HepG2 (cell line): ENCODE measurements at regions not wholly inside any gene's neighbourhood (a gene's known extent, or its start where the extent isn't known, plus 50 kb on each side); places are given as distances from the start of the nearest gene placed in this dataset.

Source experiments
- ATAC-seq: fragments of 200-7000 bp; cut with Tn5 transposase; 3 replicates; pipeline ENCODE4 v1.9.1; 2020; ENCODE audit warnings: mild to moderate bottlenecking, moderate library complexity
- BruUV-seq: library from RNA; stranded (reverse); fragments of 400-500 nt; replicated peaks from 2 replicates; lab custom pipeline; 2021; lab: Mats Ljungman, UMichigan
- CTCF ChIA-PET: fragments of 300-600 bp; formaldehyde crosslinking; extraction: SDS; loops from one replicate; lab custom pipeline; 2021; ENCODE audit warnings: low total read pairs, inconsistent platforms, low intra/inter-chr PET ratio; lab: Yijun Ruan, JAX
- POLR2A ChIA-PET: fragments of 350-600 bp; sonication (Branson Sonifier 250); formaldehyde crosslinking; loops from one replicate; lab custom pipeline; 2020; ENCODE audit warnings: antibody characterized with exemption, inconsistent platforms; lab: Yijun Ruan, JAX
- DNase-seq: peaks from one replicate; pipeline ENCODE4 v3.0.0-alpha.2; 2015; ENCODE audit warnings: low spot score
- FAIRE-seq: peaks from 3 replicates; lab custom pipeline; 2011; peaks lifted over from hg19 to GRCh38; lab: Jason Lieb, UNC
- H2AFZ ChIP-seq: one replicate; pipeline ENCODE4 v1.6.1; 2011; ENCODE audit warnings: low read length, inconsistent platforms
- H3K27ac ChIP-seq: fragments of 300-600 bp; 3 replicates; pipeline ENCODE4 v1.8.0; 2011; ENCODE audit warnings: mixed run types, mild to moderate bottlenecking, mixed read lengths, low read length, inconsistent platforms; ENCODE audit not compliant: insufficient read depth; ENCODE audit errors: extremely low read length
- H3K27me3 ChIP-seq, 2 experiments: fragments of 200-600 bp in 1 of 2; 2 replicates in 1 of 2; 3 replicates in 1 of 2; pipeline versions ENCODE4 v1.6.0 to v1.8.0; 2011; ENCODE audit warnings: low read length in 2 of 2, mild to moderate bottlenecking in 2 of 2, moderate library complexity in 2 of 2, inconsistent platforms in 1 of 2; ENCODE audit not compliant: insufficient read depth in 2 of 2, control insufficient read depth in 1 of 2
- H3K36me3 ChIP-seq, 2 experiments: fragments of 200-600 bp in 1 of 2; replicated peaks in 1 of 2; 2 replicates in 1 of 2; 3 replicates in 1 of 2; pipeline versions ENCODE4 v1.5.1 to v1.8.0; 2011; ENCODE audit warnings: low read length in 2 of 2, inconsistent platforms in 1 of 2; ENCODE audit not compliant: insufficient read depth in 2 of 2, control insufficient read depth in 1 of 2
- H3K4me1 ChIP-seq: 2 replicates; pipeline ENCODE4 v1.5.1; 2012; ENCODE audit warnings: low read length, inconsistent platforms; ENCODE audit not compliant: insufficient read depth
- H3K4me2 ChIP-seq: 2 replicates; pipeline ENCODE4 v1.6.0; 2011; ENCODE audit warnings: low read depth, low read length, inconsistent platforms
- H3K4me3 ChIP-seq, 3 experiments: fragments of 200-600 bp in 1 of 3; sonication (generic), shearing (Covaris generic) in 1 of 3; replicated peaks in 1 of 3; 2 replicates each; pipeline ENCODE4 v1.5.1; 2011 to 2016; ENCODE audit warnings: low read length in 3 of 3, inconsistent platforms in 2 of 3, low read depth in 2 of 3, mild to moderate bottlenecking in 2 of 3, control low read depth in 1 of 3, mixed read lengths in 1 of 3; ENCODE audit not compliant: insufficient read depth in 1 of 3
- H3K79me2 ChIP-seq: one replicate; pipeline ENCODE4 v1.6.1; 2011; ENCODE audit warnings: low read length, inconsistent platforms; ENCODE audit not compliant: insufficient read depth
- H3K9ac ChIP-seq: 2 replicates; pipeline ENCODE4 v1.6.0; 2011; ENCODE audit warnings: mild to moderate bottlenecking, low read depth, low read length, inconsistent platforms; ENCODE audit not compliant: insufficient read depth
- H3K9me3 ChIP-seq: 2 replicates; pipeline ENCODE4 v1.5.1; 2012; ENCODE audit warnings: mild to moderate bottlenecking, low read length
- H4K20me1 ChIP-seq: 2 replicates; pipeline ENCODE4 v1.6.0; 2011; ENCODE audit warnings: inconsistent platforms, mild to moderate bottlenecking, low read length, moderate library complexity; ENCODE audit not compliant: insufficient read depth
- CBFB ChIP-seq: sonication (generic); formaldehyde crosslinking; IDR thresholded peaks from 2 replicates; pipeline ENCODE4 v1.4.0; 2020; ENCODE audit warnings: missing genetic modification reagents
- ELF1 ChIP-seq: sonication (generic); formaldehyde crosslinking; IDR thresholded peaks from 2 replicates; pipeline ENCODE4 v1.4.0; 2020; ENCODE audit warnings: missing genetic modification reagents
- HNRNPUL1 ChIP-seq: fragments of 200-400 bp; formaldehyde crosslinking; IDR thresholded peaks from 2 replicates; pipeline ENCODE4 v1.6.1; 2017; ENCODE audit warnings: low read depth, mild to moderate bottlenecking, low read length, moderate library complexity
- KAT2B ChIP-seq: fragments of 150-350 bp; IDR thresholded peaks from 2 replicates; pipeline ENCODE4 v1.6.1; 2014; ENCODE audit warnings: low read depth, low read length, borderline replicate concordance
- MBD4 ChIP-seq: IDR thresholded peaks from 2 replicates; pipeline ENCODE4 v1.6.1; 2012; ENCODE audit warnings: low read length, inconsistent platforms, borderline replicate concordance
- NBN ChIP-seq: fragments of 450-650 bp; conservative IDR thresholded peaks from 2 replicates; pipeline ENCODE4 v1.6.1; 2017
- NR2F6 ChIP-seq, 2 experiments: IDR thresholded peaks; 2 replicates each; pipeline ENCODE4 v1.6.1; 2016; ENCODE audit warnings: antibody characterized with exemption in 1 of 2, mild to moderate bottlenecking in 1 of 2
- SMARCE1 ChIP-seq: fragments of 450-650 bp; IDR thresholded peaks from 2 replicates; pipeline ENCODE4 v1.6.1; 2017; ENCODE audit warnings: borderline replicate concordance
- SRF ChIP-seq: IDR thresholded peaks from 2 replicates; pipeline ENCODE4 v1.6.1; 2011; ENCODE audit warnings: mild to moderate bottlenecking, low read depth, low read length, moderate library complexity
- TBP ChIP-seq: sonication (generic); formaldehyde crosslinking; IDR thresholded peaks from 2 replicates; pipeline ENCODE4 v1.5.0; 2020; ENCODE audit warnings: missing genetic modification reagents
- YEATS2 ChIP-seq: sonication (generic); formaldehyde crosslinking; IDR thresholded peaks from 2 replicates; pipeline ENCODE4 v1.4.0; 2020; ENCODE audit warnings: missing genetic modification reagents, borderline replicate concordance
- ZMAT3 ChIP-seq: sonication (generic); formaldehyde crosslinking; conservative IDR thresholded peaks from 2 replicates; pipeline ENCODE4 v1.7.0; 2021; ENCODE audit warnings: missing genetic modification reagents
- ZNF30 ChIP-seq: sonication (generic); formaldehyde crosslinking; IDR thresholded peaks from 2 replicates; pipeline ENCODE4 v1.5.0; 2020; ENCODE audit warnings: mild to moderate bottlenecking, missing genetic modification reagents
- ZNF432 ChIP-seq: sonication (generic); formaldehyde crosslinking; IDR thresholded peaks from 2 replicates; pipeline ENCODE4 v1.5.0; 2020; ENCODE audit warnings: missing genetic modification reagents, mild to moderate bottlenecking, borderline replicate concordance
- ZSCAN9 ChIP-seq: IDR thresholded peaks from 2 replicates; pipeline ENCODE4 v1.6.1; 2016; ENCODE audit warnings: borderline replicate concordance
- WGBS: methylation state at CpG from one replicate; pipeline ENCODE4 v1.1.6; 2017; ENCODE audit warnings: low lambda C conversion rate; 5-methylcytosine and 5-hydroxymethylcytosine counted together
- in situ Hi-C: cut with HindIII; loops from 2 replicates; pipeline ENCODE4 v1.10.0; 2017; ENCODE audit warnings: low pct_unique_long_range_greater_than_20kb; ENCODE audit not compliant: extremely low pct_ligation_motif_present
- intact Hi-C: fragments of 100-400 bp; cut with micrococcal nuclease; formaldehyde crosslinking; loops from one replicate; pipeline ENCODE4 v1.10.0; 2022; ENCODE audit not compliant: unreplicated experiment
- TF ChIP-seq, protein P1 (sequence below): sonication (generic); formaldehyde crosslinking; IDR thresholded peaks from 2 replicates; pipeline ENCODE4 v1.4.0; 2020; ENCODE audit warnings: missing genetic modification reagents
- TF ChIP-seq, protein P2 (sequence below): sonication (generic); formaldehyde crosslinking; IDR thresholded peaks from 2 replicates; pipeline ENCODE4 v1.8.1; 2023; ENCODE audit warnings: missing genetic modification reagents, mild to moderate bottlenecking, borderline replicate concordance
- TF ChIP-seq, protein P3 (sequence below): sonication (generic); formaldehyde crosslinking; conservative IDR thresholded peaks from 2 replicates; pipeline ENCODE4 v1.8.0; 2022; ENCODE audit warnings: mild to moderate bottlenecking, moderate library complexity, missing genetic modification reagents
- TF ChIP-seq, protein P4 (sequence below): sonication (generic); formaldehyde crosslinking; IDR thresholded peaks from 2 replicates; pipeline ENCODE4 v1.4.0; 2020; ENCODE audit warnings: missing genetic modification reagents

DNA sequence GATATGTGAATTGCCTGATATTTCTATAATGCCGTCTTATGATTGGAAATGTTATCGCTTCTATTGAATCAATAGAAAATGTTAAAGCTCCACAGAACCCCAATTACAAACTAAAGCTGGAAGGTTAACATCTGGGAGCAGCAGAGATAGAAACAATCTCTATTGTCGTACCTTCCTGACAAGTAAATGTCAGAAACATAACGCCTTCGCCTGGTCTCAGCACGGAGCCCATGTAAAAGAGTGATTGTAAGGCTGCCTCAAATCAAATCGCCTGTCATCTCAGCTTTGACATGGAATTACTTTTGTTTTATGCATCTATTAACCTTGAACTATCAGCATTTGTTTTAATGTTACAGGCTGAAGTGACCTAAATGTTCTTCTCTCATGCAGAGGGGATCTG lies 885.9 kb upstream of the PIK3C3 start:
- H3K27ac ChIP-seq, result no peak overlapping the region
- CTCF ChIA-PET, result no interaction called here
- WGBS, result under 1% methylated on average over 7 of the region's 7 CpGs
- no peak for DNase-seq
- no peaks in the 10 kb centered on the region for H4K20me1 ChIP-seq
- in situ Hi-C loops (no loop called here), intact Hi-C loops (no loop called here)
- no peak for ATAC-seq
- H3K4me3 ChIP-seq, result no peak overlapping the region
- no peaks in the 10 kb centered on the region for H3K36me3 ChIP-seq
- no peaks in the 10 kb centered on the region for H3K79me2 ChIP-seq
- no TSS peak for BruUV-seq
- TF ChIP-seq NBN (no peak), SMARCE1 (no peak), ZSCAN9 (no peak), KAT2B (no peak), TBP (CRISPR knock-in tag) (no peak)
- TF ChIP-seq, protein P1, sequence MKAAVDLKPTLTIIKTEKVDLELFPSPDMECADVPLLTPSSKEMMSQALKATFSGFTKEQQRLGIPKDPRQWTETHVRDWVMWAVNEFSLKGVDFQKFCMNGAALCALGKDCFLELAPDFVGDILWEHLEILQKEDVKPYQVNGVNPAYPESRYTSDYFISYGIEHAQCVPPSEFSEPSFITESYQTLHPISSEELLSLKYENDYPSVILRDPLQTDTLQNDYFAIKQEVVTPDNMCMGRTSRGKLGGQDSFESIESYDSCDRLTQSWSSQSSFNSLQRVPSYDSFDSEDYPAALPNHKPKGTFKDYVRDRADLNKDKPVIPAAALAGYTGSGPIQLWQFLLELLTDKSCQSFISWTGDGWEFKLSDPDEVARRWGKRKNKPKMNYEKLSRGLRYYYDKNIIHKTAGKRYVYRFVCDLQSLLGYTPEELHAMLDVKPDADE (CRISPR knock-in tag), result no peak
- TF ChIP-seq, protein P2, sequence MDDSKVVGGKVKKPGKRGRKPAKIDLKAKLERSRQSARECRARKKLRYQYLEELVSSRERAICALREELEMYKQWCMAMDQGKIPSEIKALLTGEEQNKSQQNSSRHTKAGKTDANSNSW (CRISPR knock-in tag), result no peak
- POLR2A ChIA-PET, result no interaction called here
- no peak overlapping the region for H3K4me2 ChIP-seq
- H3K9ac ChIP-seq, result no peak overlapping the region
- H3K4me1 ChIP-seq, result no peaks in the 10 kb centered on the region
- no peak overlapping the region for H2AFZ ChIP-seq
- no peaks in the 10 kb centered on the region for H3K9me3 ChIP-seq
- no peak for FAIRE-seq
- H3K27me3 ChIP-seq, result no peaks in the 10 kb centered on the region

DNA sequence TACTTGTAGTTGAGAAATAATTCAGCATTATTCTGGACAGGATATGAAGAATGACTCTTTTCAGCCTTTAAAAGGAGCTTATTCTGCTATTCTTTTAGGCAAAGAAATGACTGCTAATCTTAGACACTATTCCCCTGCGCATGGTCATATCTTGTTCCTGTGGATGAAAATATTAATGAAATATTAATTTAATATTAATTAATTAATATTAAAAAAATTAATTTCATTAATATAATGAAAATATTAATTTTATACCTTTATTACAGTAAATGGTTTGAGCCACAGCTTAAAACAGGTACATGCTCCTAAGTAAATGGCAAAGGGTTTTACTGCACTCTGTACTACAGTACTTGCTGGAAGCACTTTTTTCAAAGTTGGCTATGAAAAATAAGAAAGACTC lies 890.1 kb upstream of the PIK3C3 start:
- no peaks in the 10 kb centered on the region for H3K9me3 ChIP-seq
- no peak for FAIRE-seq
- H3K4me3 ChIP-seq, result no peak overlapping the region
- intact Hi-C loops (no loop called here), in situ Hi-C loops (no loop called here)
- H3K27ac ChIP-seq, result no peak overlapping the region
- CTCF ChIA-PET, result no interaction called here
- H4K20me1 ChIP-seq, result no peaks in the 10 kb centered on the region
- no peaks in the 10 kb centered on the region for H3K36me3 ChIP-seq
- POLR2A ChIA-PET, result no interaction called here
- WGBS, result 2% methylated on average over 1 of the region's 1 CpG
- H3K79me2 ChIP-seq, result no peaks in the 10 kb centered on the region
- no peaks in the 10 kb centered on the region for H3K27me3 ChIP-seq
- BruUV-seq, result no TSS peak
- H3K4me1 ChIP-seq, result no peaks in the 10 kb centered on the region
- ATAC-seq, result no peak
- H3K9ac ChIP-seq, result no peak overlapping the region
- no peak overlapping the region for H3K4me2 ChIP-seq
- H2AFZ ChIP-seq, result no peak overlapping the region
- no peak for DNase-seq
- TF ChIP-seq ELF1 (CRISPR knock-in tag), result no peak
- no peak for TF ChIP-seq NR2F6 (IDR thresholded peaks at IDR 0.05)
- no peak for TF ChIP-seq NR2F6 (CRISPR knock-in tag; IDR thresholded peaks at IDR 0.05)
- no peak for TF ChIP-seq ZMAT3 (CRISPR knock-in tag)
- no peak for TF ChIP-seq ZNF30 (CRISPR knock-in tag)
- TF ChIP-seq, protein P3, sequence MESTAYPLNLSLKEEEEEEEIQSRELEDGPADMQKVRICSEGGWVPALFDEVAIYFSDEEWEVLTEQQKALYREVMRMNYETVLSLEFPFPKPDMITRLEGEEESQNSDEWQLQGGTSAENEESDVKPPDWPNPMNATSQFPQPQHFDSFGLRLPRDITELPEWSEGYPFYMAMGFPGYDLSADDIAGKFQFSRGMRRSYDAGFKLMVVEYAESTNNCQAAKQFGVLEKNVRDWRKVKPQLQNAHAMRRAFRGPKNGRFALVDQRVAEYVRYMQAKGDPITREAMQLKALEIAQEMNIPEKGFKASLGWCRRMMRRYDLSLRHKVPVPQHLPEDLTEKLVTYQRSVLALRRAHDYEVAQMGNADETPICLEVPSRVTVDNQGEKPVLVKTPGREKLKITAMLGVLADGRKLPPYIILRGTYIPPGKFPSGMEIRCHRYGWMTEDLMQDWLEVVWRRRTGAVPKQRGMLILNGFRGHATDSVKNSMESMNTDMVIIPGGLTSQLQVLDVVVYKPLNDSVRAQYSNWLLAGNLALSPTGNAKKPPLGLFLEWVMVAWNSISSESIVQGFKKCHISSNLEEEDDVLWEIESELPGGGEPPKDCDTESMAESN (CRISPR knock-in tag), result no peak
- TF ChIP-seq HNRNPUL1, result no peak
- TF ChIP-seq, protein P4, sequence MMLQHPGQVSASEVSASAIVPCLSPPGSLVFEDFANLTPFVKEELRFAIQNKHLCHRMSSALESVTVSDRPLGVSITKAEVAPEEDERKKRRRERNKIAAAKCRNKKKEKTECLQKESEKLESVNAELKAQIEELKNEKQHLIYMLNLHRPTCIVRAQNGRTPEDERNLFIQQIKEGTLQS (CRISPR knock-in tag), result no peak
- no peak for TF ChIP-seq YEATS2 (CRISPR knock-in tag)
- TF ChIP-seq CBFB (CRISPR knock-in tag), result no peak
- no peak for TF ChIP-seq SRF
- TF ChIP-seq ZNF432, result no peak
- TF ChIP-seq MBD4, result no peak
